GM18502 (cell line): ENCODE measurements at regions not wholly inside any gene's neighbourhood (a gene's known extent, or its start where the extent isn't known, plus 50 kb on each side); places are given as distances from the start of the nearest gene placed in this dataset.

Experiments
- ATAC-seq: cut with Tn5 transposase; IDR thresholded peaks from one replicate; pipeline ENCODE4 v1.9.1; 2021; ENCODE audit warnings: mild to moderate bottlenecking; ENCODE audit not compliant: unreplicated experiment, poor library complexity

DNA sequence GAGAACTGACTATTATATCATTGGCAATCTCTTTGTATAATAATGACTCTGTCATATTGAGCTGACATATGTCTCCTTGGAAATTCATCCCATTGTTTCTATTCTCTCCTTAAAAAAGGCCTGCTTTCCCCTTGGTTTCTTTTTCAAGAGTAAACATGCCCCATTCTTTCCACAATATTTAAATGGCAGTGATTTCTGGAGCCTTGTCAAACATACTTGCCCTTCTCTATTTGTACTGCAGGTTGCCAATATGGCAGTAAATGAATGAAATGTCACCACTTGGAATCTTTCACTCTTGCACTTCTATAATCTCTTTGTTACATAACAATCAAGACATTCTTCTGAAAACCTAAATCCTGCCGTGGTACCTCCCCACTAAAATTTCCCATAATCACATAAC, 1265.1 kb upstream of the CDH8 start:
- ATAC-seq, result no peak

DNA sequence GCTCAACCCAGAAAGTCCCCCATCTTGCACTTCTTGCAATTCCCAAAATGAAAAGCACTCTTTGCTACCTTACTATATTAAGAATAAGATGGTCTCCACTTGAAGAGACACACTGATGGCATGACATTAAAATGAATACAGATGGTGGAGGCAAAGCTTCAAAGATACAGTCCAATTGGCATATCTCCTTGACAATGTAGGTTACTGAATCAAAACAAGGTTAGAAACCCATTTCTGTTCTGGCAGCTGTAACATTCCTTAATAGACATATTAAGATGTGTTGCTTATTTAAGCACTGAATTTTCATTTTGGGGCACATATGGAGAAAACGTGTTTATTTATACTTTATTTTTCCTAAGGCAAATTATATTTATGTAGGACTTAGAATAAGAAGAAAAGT, 1262.8 kb upstream of the CDH8 start:
- no peak for ATAC-seq

DNA sequence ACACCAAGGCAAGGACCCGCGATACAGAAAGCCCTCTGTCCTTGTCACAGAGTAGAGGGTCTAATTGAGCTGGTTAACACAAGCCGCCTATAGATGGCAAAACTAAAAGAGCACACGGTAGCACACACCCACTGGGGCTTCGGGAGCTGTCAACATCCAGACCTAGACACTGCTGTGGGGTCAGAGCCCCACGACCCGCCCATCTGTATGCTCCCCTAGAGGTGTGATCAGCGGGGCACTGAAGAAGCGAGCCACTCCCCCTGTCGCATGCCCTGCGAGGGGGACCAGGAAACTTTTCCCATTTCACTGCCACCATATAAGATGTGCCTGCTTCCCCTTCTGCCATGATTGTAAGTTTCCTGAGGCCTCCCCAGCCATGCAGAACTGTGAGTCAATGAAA, 1255.8 kb upstream of the CDH8 start:
- ATAC-seq, result no peak

DNA sequence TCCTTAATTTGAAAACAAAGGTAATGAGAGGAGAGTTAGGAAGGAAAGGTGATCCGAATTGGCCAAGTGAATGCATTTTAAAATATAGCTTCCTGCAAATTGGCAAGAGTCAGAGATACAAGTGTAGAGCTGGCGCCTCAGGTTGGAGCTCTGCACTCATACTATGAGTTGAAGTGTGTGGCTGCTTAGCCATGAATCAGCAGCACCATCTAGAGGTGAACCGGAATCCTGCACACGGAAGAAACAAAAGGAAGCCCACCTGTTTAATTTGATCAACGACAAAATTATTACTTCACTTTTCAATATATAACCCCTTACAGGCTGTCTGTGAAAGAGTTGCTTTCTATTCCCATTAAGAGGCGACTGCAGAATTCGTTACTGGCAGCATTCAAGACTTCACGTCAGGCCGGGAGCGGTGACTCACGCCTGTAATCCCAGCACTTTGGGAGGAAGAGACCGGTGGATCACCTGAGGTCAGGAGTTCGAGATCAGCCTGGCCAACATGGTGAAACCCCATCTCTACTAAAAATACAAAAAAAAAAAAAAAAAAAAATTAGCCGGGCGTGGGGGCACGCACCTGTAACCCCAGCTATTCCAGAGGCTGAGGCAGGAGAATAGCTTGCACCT, 1253.7 kb upstream of the CDH8 start:
- ATAC-seq, result no peak

DNA sequence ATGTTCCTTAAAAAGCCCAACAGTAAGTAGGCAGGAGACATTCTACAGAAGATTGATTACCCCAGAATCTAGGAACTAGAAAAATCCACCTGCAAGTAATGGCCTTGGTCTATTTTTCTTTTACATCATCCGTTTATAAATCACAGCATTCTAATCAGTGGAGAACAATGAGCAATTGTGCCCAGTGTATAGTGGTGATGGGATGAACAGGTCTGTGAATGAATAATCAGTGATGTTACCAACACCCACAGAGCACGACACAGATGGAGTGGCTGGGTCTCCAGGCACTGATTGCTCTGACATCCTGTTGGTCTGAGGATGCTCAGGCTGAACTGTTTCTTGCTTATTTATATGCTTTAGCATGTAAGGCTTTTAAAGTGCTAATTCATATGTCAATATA, 1251.2 kb upstream of the CDH8 start:
- no peak for ATAC-seq

DNA sequence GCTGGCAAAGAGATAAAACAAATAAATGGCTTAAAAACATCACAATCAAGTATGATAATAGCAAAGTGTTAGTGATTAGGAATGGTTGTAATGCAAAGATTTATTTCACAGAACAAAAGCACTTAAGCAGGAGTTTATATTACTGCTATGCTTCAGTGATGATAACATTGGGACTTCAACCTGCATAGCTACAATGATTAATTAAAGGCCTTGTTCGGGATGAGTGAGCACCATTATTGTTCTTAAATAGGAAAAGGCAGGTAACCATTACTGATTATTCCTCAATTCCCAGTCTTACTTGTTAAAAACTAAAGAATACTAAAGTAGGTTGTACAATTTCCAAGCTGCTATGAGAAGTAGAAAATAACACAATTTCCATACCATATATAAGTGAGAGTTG, 1247.5 kb upstream of the CDH8 start:
- no peak for ATAC-seq

DNA sequence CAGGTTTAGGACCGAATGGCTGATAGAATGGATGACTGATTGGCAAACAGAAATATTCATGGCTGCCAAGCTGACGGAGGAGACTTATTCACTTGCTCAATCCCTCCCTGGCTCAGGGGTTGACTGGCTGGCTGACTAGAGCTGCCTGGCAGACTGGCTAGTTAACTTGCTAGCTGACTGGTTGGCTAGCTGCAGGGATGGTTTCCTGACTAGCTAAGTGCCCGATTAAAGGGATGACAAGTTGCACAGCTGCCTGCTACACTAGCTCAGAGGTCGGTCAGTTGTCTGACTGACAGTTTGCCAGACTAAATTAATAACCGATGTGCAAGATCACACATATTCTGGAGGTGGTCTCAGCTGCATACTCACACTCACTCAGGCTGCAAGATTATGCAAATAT, 1208.4 kb upstream of the CDH8 start:
- ATAC-seq, result no peak

DNA sequence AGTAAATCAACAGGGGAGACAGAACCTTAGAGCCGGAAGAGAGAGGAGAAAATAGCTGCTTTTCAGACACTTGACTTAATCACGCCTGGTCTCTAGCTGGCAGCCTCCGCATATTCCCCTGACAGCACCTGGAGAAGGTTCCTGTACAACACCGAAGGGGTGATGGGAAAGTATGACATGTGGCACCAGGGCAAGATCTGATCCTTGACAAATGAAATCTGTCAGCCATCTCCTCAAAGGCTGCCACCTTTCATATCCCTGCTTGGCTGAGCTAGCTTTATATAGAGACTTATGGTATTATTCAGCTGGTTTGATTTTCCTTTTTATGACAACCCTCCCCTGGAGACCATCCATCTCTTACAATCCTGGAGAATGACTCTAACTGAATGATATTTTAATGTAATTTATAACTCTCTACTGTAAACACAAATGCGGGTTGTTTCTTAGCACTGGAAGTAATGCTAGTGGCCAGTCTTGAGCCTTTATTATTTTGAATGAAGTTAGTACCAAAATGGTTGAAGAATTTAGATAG, 1205.3 kb upstream of the CDH8 start:
- ATAC-seq, result no peak

DNA sequence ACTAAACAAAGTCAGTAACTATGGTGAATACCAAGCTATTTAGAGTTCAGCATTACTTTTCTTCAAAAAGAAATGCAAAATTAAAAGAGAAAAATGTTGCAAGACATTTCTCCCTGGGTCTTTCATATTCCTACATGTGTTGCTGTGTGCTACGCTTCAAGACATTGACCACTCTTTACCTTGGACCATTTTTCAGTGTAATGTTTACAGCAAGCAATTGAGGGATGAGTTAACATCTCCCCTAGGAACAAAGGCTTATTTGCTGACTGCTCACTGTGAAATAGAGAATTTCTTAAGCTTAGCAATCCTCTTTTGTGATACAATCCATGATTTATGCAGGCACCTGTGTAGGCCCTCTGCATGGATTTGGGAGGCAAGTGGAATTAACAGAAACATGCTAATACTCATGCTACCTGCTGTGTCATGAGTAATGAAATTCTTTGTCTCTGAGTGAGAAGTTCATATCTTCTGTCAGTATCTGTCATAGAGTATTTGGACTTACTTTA, 1202.9 kb upstream of the CDH8 start:
- no peak for ATAC-seq

DNA sequence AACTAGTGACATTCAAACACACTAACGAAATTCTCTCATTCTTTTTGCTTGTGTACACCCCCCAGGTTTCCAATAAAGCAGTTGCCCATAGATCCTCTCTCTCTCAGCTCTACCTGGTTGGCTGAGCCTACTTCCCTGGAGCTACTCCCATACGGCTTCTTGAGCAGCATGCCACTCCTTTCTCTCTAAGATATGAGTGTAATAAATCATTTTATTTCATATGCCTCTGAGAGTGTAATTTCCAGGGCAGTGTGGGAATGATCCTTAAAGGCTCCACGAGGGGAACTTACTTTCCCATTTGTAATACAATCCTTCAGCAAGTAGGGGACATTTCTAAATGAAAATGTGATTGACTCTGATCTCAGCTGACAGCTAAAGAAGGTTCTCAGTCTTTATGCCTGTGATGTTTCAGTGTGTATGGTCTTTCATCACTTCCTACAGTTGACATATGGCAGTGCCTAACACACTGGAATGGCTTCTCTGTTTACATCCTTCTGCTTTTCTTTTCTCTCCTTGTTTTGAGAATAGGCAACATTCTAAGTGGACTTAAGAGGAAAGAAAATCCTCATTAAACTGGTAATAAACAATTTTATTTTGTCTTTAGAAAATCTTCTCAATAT, 1194.3 kb upstream of the CDH8 start:
- ATAC-seq, result no peak

DNA sequence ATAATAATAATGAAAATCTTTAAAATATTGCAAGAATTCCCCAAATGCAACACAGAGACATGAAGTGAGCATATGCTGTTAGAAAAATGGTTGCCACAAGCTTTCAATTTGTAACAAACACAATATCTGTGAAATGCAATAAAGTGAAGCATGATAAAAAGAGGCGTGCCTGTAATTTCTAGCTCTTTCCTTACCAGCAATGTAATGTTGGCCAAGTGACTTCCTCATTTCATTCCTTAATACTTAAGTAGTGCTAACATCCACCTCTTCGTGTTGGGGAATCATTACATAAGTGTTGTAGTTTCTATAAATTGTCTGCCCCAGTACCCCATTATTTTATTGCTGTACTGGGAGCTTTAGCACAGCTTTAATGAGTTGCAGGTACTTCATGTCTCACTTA, 1192.0 kb upstream of the CDH8 start:
- no peak for ATAC-seq

DNA sequence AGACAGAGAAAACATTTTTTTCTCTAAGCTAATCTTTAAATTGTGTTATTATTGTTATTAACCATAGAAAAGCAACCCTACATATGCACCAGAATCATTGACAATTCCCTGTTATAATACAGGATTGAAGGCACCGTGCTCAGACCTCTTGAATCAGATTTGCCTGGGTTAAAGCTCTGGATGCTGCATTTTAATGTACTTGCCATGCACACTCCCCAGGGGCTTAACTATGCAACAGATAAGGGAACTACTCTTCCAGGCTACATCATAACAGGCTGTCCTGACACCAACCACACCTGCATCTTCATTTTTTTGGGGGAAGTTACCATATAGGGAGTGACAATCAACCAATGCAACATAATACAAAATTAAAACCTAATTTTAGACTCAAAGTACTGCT, 1187.6 kb upstream of the CDH8 start:
- ATAC-seq, result no peak

DNA sequence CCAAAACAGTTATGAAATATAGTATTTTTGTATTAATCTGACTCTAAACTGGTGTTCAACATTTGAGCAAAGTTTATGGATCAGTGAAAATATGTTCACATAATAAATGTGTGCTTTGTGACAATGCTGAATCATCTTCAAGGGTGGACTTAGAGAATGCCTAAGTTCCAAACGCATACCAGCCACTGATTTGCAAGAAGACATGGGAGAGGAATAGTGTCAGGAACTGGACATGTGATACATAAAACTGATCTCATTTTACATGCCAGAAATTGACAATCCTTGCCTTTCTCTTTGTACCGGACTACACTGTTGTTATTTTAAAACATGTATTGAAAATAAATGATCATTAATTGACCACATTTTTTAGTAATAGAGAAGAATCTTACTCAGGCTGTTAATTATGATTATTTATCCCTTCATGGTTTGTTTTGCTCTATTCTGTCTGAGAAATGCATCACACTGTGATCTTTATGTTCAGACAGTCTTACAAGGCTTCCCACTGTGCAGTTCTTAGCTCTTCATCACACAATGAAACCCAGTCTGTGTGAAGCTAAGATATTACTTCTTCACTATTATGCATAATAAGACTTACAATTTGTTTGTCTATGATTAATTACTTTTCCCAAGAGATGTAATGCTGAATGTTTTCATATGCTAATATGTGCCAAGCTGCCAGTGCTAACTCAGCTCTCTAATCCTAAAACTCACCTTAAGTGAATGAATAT, 1180.6 kb upstream of the CDH8 start:
- no peak for ATAC-seq

DNA sequence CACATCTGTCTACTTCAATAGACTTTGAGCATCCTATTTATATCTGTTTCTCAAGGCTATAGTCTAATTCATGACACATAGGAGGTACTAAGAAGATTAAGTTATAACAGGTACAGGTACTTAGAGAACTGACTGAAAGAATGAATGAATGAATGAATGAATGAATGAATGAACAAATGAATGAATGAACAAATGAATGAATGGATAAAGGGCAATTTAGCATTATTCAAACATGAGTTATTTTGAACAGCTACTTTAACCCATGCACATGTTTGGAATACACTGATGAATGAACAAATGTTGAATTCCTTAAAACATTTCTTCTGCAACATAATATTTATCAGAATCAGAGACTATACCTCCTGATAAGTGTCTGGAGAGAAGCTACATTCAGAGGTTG, 1165.6 kb upstream of the CDH8 start:
- no peak for ATAC-seq

DNA sequence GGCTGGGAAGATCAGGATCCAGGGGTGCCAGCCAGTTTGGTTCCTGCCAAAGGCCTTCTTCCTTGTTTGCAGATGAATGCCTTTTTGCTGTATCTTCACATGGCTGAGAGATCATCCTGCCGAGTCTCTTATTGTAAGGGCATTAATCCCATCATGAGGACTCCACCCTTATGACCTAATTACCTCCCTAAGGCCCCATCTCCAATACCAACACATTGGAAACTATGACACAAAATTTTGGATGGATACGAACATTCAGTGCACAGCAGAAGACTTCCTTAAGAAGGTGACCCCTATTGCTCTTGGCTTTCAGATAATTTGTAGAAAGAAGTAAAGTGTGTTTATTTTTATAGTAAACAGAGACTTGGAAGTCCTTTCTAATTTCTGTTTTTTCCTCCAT, 1164.7 kb upstream of the CDH8 start:
- ATAC-seq, result no peak

DNA sequence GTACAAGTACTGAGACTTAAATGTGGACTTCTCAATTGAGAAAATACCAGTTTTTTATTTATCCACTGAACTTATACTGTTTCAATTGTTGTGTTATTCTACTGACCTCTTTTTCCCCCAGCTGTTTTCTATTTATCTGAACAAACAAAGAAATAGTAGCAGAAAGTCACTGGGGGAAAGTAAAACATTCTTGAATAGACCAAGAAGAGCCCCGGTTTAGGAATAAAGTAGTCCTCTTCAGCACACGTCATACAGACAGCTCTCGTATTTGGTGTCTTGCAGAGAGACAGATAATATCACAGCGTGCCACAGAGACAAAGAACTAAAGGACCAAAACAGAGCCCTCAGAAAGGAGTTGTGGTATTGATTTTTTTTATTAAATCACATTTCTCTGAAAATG, 1159.1 kb upstream of the CDH8 start:
- no peak for ATAC-seq

DNA sequence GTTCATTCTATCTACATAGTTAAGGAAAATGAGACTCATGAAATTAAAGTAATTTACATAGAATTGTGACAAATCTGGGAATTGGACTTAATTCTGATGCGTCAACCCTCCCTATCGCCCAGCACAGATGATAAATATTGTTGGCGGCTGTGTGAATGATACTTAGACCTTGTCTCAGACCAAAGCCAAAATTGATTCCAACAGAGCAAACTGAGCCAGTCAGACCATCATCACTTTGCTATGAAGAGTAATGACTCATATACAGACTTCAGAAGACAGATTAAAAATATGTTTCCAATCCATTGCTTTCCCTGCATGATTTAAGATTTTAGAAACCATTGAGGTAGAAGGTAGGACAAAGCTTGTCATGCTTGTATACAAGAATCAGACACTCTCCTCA, 1156.7 kb upstream of the CDH8 start:
- no peak for ATAC-seq

DNA sequence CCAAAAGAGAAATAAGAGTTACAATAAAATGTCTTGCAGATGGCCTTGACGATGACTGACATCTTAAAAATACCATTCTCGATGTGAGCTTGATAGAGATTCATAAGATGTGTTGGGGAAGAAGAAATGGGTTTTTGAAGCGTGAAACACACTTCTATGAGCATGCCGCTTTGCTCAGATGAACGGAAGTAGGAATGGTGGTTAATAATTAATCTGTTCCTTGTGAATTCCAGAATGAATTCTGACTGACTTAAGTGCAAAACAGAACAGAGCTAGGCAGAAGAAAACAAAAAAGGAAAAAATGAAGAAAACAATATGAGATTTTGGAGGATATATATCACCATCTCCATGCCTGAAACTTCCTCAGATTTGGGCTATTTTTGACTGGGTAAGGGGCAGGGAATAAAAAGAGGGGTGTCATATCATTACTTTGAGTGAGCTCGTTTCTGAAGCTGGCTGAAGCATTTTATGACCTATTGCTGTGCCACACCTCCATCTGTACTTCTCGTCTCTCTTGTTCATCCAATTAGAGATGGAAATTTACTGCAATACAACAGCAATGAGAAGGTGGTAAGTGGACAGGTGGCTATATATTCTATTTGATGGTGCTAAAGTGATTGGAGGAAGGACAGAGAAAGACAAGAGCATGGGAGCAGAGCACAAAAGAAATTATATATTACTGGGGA, 1152.0 kb upstream of the CDH8 start:
- no peak for ATAC-seq

DNA sequence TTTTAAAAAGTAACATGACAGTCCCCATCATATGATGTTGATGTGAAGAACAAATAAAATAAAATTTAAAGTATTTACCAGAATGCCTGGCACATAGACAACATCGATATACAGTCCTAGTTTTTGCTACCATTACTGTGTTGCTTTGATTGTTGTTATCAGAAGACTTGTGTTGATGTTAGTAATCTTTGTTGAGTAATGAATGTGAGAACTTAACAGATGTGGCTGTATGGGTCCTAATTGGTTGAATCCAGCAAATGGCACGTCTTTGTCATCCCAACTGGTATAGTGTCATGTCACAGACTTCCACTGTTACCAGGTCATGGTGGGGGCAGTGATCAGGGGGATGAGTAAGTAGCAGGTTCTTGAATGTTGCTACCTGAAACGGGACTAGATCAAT, 1151.4 kb upstream of the CDH8 start:
- no peak for ATAC-seq

DNA sequence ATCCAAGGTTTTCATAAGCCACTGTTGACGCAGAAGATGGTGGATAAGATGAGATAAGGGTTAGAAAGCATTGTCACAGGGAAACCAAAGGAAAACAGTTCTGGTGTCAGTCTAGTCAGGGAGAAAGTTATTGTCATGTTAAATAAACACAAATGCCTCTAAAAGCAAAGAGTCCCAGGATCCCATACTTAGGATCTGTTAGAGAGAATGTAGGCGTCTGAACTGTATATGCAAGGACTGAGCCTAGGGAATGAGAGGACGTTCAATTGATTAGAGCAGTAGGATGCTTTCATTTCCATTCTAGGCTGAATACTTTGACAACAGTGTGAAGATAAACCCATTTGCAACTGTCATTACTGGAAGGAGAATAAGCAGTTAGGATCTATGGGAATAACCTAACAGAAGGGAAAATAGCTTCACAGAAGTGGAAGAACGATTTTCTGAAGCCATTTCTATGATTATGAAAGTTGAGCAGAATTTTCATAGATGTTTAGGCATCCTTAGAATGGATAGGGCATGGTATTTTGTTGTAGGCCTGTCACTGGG, 1149.1 kb upstream of the CDH8 start:
- ATAC-seq, result no peak

DNA sequence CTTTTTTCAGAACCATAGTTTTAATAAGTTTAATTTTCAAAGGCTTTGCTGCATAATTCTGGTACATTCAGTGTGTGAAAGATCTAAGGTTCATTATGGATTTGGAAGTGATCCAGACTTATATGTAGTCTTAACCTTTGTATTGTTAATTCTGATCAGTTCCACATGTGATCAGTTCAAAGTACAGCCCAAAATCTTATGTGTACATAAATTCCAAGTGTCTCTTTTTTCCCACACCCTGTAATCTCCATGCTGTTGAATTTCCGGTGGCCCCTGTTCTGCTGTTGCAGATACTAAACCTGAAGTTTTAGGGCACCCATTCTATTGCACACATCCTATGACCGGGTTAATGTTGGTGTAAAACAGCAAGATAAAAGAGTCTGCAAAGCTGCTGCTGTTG, 1147.5 kb upstream of the CDH8 start:
- no peak for ATAC-seq
